HG03108 (cell line): ENCODE measurements at regions not wholly inside any gene's neighbourhood (a gene's known extent, or its start where the extent isn't known, plus 50 kb on each side); places are given as distances from the start of the nearest gene placed in this dataset.
A peak's percentile ranks its signal among the peaks of the same experiment; 100 is the strongest.

Source experiments
- ATAC-seq: cut with Tn5 transposase; IDR thresholded peaks from one replicate; pipeline ENCODE4 v1.9.1; 2021; ENCODE audit warnings: moderate library complexity; ENCODE audit not compliant: unreplicated experiment

GRCh38 chr6:224350-224749, 67.9 kb upstream of the DUSP22 start:
- ATAC-seq: no peak

GRCh38 chr6:225121-225721, 67.1 kb upstream of the DUSP22 start:
- no peak for ATAC-seq

- no peak for ATAC-seq
These were observed 66.4 kb upstream of the DUSP22 start for GRCh38 chr6:225907-226306.

GRCh38 chr6:226516-227073, 65.7 kb upstream of the DUSP22 start:
- peak; percentile 26 for ATAC-seq

DNA sequence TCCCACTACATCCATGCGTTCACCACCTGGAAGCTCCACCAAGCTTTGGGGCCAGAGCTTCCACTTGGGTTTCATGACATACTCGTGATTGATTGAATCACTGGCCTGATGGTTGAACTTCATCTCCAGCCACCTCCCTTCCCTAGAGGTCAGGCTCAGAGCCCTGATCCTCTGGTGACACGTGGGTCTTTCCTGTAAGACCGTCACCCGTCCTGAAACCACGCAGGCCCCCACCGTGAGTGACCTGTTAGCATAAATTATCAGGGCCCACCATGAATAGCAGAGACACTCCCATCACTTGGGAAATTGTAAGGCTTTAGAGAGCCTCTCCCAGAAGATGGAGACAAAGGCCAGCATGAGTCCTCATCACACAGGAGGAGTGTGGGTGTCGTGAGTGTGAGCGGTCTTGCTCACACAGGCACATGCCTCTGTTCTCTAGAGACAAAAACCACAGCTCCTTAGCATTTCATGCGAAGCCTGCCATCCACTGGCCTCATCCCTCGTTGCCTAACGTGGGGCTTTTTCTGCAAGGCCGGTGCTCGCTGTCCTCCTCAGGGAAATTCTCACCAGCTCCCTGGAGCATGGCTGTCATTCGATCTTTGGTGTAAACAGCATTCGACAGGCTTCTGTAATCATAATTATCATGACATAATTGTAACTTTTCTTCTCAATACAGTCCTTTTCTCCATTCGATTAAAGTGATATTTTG, 65.1 kb upstream of the DUSP22 start:
- ATAC-seq: peak; percentile 25

- ATAC-seq: no peak
These were observed 64.4 kb upstream of the DUSP22 start for GRCh38 chr6:227812-228338.

DNA sequence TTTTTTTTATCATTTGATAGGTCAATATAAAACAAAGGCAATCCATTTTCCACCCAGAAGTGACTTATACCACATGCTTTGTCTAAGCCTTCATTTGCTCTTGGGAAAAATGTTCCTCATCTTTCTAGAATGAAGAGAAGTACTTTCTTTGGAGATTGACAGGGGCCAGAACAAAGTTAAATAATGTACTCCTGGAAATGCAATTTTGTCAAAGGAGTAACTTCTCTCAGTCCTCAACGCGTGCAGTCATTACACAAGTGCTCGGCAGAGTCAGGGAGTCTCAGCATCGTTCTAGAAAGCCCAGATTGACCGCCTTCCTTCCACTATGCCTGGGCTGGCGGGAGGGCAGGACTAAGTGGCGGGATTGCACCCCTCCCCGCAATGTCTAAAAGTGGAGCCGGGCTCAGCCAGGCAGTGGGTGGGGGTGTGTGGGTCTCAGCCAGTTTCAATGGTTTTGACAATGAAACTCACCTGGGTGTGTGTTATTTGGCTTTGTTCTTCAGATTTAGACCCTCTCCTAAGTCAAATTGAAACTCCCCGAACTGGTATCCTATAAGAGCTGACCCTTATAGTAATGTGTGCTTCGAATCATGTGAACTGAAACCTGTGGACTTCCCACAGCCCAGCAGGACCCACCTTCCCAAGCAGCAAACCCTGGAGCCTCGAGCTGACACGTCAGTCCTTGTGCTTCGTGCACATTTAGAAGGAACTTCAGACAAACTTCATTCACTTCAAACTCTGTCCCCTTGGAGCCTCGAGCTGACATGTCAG, 63.2 kb upstream of the DUSP22 start:
- ATAC-seq: peak; percentile 21

- ATAC-seq: no peak
These were observed 60.5 kb upstream of the DUSP22 start for GRCh38 chr6:231779-232178.

GRCh38 chr6:232982-233640, 59.2 kb upstream of the DUSP22 start:
- ATAC-seq: no peak

DNA sequence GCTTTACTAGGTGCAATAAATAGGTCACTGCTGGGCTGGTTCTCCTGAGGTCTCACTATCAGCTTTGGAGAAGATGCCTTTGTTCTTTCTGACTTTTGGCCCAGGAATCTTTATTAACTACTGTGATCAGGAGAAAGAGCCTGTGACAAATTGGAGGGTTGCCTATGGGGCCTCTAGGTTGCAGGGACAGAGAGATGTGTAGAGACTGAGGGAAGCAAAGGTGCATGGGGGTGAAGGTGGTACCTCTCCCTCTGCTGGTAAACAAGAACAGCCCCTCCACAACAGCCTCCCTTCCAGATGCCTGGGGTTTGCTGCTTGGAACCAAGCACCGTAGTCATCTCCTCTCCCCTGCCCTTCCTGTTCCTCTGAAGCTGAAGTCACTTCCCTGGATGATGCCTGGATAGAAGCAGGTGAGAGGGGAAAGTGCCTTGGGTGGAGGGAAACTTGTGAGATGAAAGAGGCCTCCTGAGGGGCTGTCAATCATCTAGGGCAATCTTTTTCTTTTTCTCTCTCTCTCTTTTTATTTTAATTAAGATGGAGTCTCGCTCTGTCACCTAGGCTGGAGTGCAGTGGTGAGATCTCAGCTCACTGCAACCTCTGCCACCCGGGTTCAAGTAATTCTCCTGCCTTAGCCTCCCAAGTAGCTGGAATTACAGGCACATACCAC, 57.4 kb upstream of the DUSP22 start:
- ATAC-seq: no peak

DNA sequence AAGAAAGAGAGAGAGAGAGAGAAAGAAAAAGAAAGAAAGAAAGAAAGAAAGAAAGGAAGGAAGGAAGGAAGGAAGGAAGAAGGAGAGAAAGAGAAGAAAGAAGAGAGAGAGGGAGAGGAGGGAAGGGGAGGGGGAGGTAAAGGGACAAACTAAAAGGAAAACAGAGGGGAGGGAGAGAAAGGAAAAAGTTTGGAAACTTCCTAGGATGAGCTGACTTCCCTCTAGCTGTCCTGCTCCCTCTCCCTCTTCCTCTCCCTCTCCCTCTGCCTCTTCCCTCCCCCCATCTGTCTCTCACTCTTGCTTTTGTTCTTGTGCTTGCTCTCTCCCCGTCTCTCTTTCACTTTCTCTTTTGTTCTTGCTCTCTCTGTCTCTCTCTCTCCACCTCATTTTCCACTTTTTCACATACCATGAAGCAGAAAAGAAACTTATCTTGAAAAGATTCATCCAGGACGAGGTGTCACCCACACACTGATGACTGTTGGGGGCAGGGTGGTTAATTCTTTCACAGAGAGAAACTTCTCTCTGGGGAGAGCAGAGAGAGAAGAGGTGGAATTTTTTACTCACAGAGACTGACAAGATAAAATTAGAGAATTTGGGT, 56.4 kb upstream of the DUSP22 start:
- ATAC-seq: peak; percentile 65

- no peak for ATAC-seq
These were observed 55.8 kb upstream of the DUSP22 start for GRCh38 chr6:236519-236918.

DNA sequence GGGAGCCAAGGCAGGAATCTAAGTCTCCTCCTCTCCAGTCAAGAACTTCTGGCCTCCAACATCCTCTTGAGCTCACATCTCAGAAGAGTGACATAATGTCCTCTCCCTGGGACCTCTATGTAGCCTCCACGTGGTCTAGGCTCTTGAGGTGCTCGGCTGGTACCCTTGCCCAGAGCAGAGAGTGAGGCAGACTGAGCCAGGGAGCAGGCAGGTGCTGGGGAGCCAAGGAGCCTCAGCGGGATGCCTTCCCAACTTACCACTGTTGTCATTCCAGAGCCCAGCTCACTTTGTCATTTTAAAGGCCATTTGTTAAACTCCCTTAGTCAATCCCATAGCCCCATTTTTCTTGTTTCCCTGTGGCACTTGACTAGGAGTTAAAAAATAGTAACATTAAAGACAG, 52.1 kb upstream of the DUSP22 start:
- no peak for ATAC-seq

GRCh38 chr6:241336-241865, 50.9 kb upstream of the DUSP22 start:
- ATAC-seq: no peak
